ENCODE measurements at regions not wholly inside any gene's neighbourhood (a gene's known extent, or its start where the extent isn't known, plus 50 kb on each side); places are given as distances from the start of the nearest gene placed in this dataset.
"Not testable (repeated sequence)": the region's sequence is repeated elsewhere in the genome, so short reads cannot be mapped to it uniquely, and the experiment has no call there.

DNA sequence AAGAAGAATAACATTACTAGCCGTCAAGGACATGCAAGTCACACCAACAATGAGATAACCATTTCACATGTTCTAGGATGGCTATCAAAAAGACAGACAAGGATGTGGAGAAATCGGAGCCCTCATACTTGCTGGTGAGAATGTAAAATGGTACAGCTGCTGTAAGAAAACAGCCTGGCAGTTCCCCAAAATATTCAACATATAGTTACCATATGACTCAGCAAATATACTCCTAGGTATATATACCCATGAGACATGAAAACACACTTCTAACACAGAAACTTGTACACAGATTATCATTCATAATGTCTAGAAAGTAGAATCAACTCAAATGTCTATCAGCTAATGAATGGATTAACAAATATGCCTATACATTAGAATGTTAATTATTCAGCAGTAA, 105.4 kb upstream of the PCAT7 start:
- no peak for DNase-seq
- ATAC-seq = no peak
- intact Hi-C loops (cut with DNase I) = no loop called here

DNA sequence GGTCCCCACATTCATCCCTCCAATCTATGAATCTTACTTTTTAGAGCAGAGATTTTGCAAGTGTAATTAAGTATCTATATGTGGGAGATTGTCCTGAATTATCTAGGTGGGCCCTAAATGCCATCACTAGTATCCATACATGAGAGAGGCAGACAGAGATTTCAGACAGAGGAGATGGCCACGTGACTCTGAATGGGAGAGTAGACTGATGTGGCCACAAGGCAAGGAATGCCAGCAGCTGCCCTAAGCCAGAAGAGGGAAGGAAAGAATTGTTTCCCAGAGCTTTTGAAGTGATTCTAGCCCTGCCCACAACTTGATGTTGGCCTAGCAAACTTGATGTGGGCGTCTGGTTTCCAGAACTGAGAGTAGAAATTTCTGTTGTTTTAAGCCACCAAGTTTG, 90.1 kb upstream of the PCAT7 start:
- intact Hi-C loops (cut with DNase I) = no loop called here
- ATAC-seq (no peak), DNase-seq (no peak)

DNA sequence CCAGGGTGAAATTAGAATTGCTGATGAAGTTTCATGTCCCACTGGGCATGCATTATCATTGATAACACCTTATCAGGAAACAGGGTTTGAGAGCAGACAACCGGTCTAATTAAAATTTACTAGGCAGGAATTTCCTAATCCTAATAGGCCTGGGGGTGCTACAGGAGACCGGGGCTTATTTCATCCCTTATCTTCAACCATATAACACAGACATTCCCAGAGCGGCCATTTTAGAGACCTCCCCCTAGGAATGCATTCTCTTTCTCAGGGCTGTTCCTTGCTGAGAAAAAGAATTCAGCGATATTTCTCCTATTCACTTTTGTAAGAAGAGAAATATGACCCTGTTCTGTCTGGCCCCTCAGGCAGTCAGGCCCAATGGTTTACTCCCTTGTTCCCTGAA, 82.8 kb upstream of the PCAT7 start:
- DNase-seq; ATAC-seq; intact Hi-C loops (cut with DNase I): not testable (repeated sequence)

DNA sequence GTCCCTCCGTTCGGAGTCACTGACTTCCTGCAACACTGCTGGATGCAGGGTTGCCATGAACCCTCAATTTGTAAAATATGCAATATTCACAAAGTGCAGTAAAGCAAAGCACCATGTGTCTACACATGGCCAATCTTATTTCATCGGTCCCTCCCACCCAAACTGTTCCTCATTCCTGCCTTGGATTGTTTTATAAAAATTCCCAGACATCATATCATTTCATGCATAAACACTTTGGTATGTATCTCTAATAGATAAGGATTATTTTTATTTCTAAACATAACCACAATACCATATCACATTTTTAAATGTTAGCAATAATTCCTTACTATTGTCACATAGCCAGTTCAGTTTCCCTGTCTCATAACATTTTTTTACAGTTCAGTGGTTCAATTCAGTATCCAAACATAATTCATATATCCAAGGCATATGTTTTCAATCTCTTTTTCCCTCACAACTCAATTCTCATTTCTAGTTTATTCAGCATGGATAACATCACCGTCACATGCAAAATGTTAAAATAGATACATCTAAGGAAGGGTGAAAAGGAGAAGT, 82.0 kb upstream of the PCAT7 start:
- ATAC-seq (no peak), DNase-seq (no peak)
- intact Hi-C loops (cut with DNase I) = no loop called here

DNA sequence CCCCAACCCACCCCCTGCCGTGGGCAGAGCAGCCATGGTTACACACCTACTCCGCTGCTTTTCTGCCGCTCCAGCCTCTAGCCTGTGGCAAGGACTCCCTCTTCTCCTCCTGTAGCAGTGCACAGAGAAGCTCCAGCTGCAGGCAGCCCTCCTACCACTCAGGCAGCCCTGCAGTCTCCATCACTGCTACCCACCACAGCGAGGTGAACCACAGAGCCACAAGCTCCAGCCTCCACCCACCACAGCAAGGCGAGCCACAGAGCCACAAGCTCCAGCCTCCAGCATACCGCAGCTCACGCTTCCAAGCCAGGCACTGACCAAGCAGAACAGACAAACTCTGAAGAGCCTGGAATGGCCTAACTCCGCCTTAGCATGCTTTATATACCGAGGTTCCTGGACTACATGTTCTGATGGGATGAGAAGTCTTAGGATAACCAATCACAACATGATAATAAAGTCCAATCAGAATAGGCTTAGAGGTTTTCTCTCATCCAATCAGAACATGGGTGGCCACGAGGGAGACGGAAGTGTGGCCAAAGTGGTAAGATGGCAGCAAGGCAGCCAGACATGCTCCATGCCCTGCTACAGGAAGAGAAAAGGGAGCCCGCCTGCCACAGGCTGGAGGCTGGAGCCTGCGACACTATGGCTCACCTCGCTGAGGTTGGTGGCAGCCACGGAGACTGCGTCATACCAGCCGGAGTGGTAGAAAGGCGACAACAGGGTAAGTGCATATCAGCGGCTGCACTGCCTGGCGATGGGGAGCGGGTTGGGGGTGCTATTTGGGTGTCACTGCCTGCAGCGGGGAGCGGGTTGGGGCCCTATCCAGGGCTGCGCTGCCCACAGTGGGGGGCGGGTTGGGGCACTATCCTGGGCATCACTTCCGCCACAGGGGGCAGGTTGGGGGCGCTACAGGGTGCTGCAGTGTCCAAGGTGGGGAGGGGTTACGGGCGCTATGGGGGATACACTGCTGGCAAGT, 75.8 kb upstream of the PCAT7 start:
- no peak for ATAC-seq
- DNase-seq = no peak
- intact Hi-C loops (cut with DNase I) = no loop called here

DNA sequence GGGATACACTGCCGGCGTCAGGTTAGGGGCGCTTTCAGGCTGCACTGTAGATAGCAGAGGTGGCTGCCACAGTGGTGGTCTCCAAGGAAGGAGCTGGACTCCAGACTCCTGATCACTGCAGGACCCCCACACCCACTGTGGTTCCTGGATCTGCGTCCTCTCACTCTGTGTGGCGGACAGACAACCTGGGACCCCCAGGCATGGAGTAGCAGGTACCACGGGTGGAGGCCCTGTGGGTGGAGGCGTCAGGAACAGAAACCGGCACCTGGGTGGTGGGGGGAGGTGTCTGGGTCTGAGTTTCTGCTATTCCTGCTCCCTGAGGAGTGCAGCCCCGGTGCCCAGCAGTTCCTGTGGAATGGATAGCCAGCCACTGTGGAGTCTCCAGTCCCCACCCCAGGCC, 75.1 kb upstream of the PCAT7 start:
- intact Hi-C loops (cut with DNase I) = no loop called here
- ATAC-seq (no peak), DNase-seq (no peak)

DNA sequence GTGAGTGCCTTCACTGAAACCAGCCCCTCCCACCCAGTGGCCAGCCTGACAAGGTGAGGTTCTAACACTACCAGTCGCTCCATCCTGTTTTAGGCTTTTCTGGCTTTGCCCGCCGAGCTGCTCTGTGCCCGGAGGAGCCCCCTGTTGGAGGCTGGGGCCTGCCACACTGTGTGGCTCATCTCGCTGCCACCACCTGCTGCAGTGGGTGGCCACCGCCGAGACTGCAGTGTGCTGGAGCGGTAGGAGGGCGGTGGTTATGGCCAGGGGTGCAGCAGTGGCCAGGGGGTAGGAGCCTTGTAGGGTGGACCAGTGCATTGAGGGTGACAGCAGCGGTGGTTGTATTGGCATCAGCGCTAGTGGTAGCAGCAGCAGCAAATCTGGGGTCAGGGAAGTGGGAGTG, 74.7 kb upstream of the PCAT7 start:
- DNase-seq (no peak), ATAC-seq (no peak)
- intact Hi-C loops (cut with DNase I) = no loop called here

DNA sequence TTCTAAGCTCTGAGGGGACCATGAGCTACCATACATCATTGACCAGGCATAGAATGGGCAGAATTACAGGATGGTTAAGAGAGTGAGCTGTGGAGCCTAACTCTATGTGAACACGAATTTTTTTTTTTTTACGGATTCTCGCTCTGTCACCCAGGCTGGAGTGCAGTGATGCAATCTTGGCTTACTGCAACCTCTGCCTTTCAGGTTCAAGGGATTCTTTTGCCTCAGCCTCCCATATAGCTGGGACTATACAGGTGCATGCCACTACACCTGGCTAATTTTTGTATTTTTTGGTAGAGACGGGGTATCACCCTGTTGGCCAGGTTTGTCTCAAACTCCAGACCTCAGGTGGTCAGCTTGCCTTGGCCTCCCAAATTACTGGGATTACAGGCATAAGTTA, 72.8 kb upstream of the PCAT7 start:
- DNase-seq = no peak
- intact Hi-C loops (cut with DNase I) = no loop called here
- no peak for ATAC-seq

DNA sequence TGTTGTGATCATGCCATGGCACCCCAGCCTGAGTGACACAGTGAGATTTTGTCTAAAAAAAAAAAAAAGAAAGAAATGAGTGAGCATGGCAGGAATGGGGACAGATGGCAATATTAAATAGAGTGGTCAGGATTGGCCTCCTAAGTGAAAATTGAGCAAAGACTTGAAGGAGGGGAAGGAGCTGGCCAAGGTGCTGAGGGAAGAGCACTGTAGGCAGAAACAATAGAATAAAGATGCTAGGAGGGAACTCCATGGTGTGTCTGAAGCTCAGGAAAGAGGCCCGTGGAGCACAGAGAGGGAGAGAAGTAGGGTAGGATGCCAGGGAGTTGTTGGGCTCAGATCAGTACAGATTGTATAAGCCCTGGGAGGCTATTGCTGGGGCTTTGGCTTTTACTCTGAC, 64.4 kb upstream of the PCAT7 start:
- ATAC-seq (no peak), DNase-seq (no peak)
- intact Hi-C loops (cut with DNase I) = no loop called here

DNA sequence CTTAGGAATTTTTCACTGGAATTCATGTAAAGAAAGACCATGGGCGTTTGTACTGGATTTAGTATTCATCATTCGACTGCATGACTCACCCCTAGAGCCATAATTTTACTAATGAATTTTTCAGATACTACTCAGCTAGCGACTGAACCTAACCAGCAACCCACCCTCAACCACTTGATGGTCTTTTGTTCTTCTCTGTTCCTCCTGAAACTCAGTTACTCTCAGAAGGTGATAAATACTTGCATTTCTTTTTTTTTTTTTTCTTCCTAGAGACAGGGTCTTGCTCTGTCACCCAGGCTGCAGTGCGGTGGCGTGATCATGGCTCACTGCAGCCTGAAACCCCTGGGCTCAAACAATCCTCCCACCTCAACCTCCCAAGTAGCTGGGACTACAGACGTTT, 62.8 kb upstream of the PCAT7 start:
- intact Hi-C loops (cut with DNase I); DNase-seq; ATAC-seq: not testable (repeated sequence)

DNA sequence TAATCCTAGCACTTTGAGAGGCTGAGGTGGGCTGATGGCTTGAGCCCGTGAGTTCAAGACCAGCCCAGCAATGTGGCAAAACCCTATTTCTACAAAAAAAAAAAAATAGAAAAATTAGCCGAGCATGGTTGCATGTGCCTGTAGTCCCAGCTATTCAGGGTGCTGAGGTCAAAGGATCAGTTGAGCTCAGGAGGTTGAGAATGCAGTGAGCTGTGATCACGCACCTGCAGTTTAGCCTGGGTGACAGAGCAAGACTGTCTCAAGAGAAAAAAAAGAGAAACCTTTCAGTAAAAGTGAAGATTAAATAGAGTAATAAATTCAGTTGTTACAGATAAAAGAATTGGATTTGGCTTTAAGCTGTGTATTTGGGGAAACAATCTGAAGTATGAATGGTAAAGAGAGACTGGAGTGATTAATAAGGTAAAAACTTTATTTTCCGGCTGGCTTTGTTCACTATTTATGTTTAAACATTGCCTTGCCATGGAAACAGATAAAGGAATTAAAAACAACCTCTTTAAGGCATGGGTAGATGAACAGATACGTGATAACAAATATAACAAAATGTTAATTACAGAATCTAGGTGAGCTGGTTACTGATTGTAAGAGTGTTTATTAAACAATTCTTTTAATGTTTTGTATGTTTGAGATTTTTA, 56.0 kb upstream of the PCAT7 start:
- ATAC-seq (no peak), DNase-seq (no peak)
- intact Hi-C loops (cut with DNase I) = no loop called here

DNA sequence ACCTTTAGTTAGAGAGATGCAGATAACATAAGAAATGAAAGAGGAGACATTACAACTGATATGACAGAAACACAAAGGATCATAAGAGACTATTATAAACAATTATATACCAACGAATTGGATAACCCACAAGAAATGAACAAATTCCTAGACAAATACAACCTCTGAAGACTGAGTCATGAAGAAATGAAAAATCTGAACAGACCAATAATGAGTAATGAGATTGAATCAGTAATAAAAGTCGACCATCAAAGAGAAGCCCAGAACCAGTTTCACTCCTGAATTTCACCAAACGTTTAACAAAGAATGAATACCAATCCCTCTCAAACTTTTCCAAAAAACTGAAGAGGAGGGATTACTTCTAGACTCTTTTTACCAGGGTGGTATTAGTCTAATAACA, 50.5 kb upstream of the PCAT7 start:
- ATAC-seq (no peak), DNase-seq (no peak)
- intact Hi-C loops (cut with DNase I) = no loop called here
